Prostate gland (tissue), 2 donors: ENCODE measurements at regions not wholly inside any gene's neighbourhood (a gene's known extent, or its start where the extent isn't known, plus 50 kb on each side); places are given as distances from the start of the nearest gene placed in this dataset.

Experiments used
- CTCF ChIP-seq, 4 experiments: fragments of 200-600 bp in 2 of 4; fragments of 450-650 bp in 2 of 4; sonication (generic) in 2 of 4; IDR thresholded peaks; 1 replicate in 3 of 4; 2 replicates in 1 of 4; pipeline ENCODE4 v1.5.1; 2016 to 2019; ENCODE audit warnings: antibody characterized with exemption in 4 of 4, mild to moderate bottlenecking in 2 of 4, moderate library complexity in 2 of 4
- POLR2A ChIP-seq: fragments of 450-650 bp; IDR thresholded peaks from one replicate; pipeline ENCODE4 v1.6.1; 2016; ENCODE audit warnings: antibody characterized with exemption, mild to moderate bottlenecking
- POLR2AphosphoS5 ChIP-seq: sonication (generic); formaldehyde crosslinking; IDR thresholded peaks from one replicate; pipeline ENCODE4 v1.6.1; 2017; ENCODE audit warnings: antibody characterized with exemption

GRCh38 chr9:75715360-75715759 lies 175.1 kb upstream of the PCSK5 start:
- TF ChIP-seq CTCF (IDR thresholded peaks at IDR 0.05) (no peak), POLR2AphosphoS5 (no peak), POLR2A (no peak)
